ENCODE measurements at regions not wholly inside any gene's neighbourhood (a gene's known extent, or its start where the extent isn't known, plus 50 kb on each side); places are given as distances from the start of the nearest gene placed in this dataset.

DNA sequence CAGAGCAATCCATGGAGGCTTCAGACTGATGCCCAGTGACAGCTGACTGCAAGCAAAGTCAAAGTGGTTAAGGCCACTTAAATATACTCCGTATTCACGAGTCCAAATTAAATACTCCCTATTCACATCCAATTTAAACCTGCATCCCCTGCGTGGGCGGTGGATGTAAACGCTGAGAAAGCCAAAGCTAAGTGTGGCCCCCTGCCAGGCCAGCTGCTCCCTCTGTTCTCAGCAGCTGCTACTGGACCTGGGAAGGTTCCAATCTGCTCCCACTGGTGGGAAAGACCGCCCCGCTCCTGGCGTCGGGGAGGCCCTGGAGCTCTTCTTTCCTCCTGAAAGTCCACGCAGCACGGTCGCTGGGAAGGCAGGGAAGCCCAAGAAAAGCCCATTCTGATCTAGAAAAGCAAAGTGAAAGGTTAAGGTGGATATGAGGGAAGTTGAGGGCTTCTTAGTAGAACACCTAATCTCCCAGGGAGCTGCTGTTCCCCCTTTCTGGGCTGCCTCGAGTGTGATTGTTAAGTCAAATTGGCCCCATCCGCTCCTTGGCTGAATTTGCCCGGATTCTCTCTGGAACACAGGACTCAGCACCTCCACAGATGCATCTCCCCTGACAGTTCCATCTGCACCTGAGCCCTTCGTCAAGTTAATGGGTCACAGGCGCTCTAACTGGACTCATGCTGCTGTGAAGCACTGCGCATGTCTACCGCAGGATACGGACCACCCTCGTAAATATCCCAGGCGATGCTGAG lies 205.5 kb downstream of the USP12 start:
- DNase-seq: no peak

- no peak for DNase-seq
These were observed 204.0 kb upstream of the GPR12 start for GRCh38 chr13:26964278-26965250.

GRCh38 chr13:26962671-26963070 lies 202.1 kb upstream of the GPR12 start:
- no peak for DNase-seq

DNA sequence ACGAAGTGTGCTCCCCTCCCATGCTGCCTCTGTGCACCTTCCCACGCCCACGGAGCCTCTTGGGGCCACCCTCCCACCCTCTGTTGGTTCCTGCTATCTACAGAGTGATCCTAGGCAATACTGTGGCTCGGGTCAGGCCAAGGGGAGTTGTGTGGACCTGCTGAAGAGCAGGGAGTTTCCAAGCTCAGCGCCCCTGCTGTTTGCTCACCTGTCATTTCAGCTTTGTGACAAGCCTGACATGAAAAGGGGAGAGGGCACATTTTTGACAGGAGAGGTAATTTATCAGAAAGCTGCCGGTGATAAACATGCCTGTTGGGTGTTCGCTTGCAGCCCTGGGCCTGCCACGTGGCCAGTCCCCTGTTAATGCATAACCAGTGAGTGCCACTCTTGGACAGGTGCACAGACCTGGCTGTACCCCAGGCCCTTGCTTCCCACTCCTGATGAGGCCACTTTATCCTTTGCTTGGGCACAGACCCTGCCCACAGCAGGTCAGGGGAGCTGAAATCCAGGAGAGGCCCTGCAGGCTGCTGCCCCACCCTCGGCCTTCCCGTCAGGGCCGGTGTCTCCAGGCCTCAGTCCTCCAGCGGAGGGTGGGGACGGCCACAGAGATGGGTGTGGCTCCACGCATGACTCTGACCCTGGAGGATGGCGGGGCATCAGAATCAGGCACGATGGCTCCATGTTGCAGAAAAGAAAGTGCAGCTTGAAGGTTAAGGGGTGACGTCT lies 201.5 kb upstream of the GPR12 start:
- no peak for DNase-seq

- DNase-seq: no peak
These were observed 196.6 kb upstream of the GPR12 start for GRCh38 chr13:26957182-26957581.

DNA sequence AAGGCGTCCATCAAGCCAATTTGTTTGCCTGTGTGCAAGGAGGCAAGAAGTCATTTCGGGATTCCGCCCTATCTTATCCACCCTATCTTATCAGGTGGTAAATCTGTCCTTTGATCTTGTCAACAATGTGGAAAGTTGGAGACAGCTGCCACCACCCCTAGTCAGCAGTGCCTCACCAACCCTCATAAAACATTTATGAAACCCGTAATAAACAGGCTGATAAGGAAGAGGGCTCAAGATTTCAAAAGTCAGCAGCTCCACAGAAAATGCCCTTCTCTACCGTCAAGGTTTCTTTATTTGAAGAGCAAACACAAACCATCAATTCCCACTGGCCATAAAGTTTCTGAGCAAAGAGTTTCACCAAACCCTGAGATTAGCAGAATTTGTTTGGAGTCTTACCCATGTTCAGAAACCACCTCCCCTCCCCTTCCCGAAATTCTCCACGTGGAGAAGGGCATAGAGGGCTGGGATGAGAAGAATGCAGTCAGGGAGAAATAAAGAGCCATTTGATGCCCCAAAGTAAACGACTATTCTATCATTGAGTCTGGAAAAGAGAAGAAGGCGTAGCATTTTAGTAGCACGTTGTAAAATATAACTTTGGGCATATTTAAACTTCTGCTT lies 196.0 kb upstream of the GPR12 start:
- DNase-seq: no peak

- DNase-seq: no peak
These were observed 194.4 kb upstream of the GPR12 start for GRCh38 chr13:26954976-26955375.

DNA sequence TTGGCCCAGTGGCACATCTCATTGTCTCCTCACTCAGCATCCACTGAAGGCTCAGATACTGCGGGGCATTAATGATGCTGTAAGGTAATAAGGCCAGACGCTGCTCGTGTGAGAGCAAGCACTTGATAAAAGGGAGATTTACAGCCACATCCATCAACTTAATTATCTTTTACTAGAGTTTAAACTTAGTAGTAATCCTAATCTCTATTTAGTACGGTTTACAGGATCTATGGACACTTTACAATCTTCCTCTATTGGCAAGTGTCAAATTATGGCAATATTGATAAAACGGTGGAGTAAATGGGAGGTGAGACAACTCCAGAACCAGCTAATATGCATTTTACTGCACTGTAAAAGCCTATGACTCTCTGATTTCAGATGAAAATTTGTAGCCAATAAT lies 192.7 kb upstream of the GPR12 start:
- no peak for DNase-seq

- no peak for DNase-seq
These were observed 192.1 kb upstream of the GPR12 start for GRCh38 chr13:26952551-26953143.

- no peak for DNase-seq
These were observed 191.1 kb upstream of the GPR12 start for GRCh38 chr13:26951581-26952177.

- no peak for DNase-seq
These were observed 190.4 kb upstream of the GPR12 start for GRCh38 chr13:26950968-26951367.

- no peak for DNase-seq
These were observed 190.0 kb upstream of the GPR12 start for GRCh38 chr13:26950546-26950945.

DNA sequence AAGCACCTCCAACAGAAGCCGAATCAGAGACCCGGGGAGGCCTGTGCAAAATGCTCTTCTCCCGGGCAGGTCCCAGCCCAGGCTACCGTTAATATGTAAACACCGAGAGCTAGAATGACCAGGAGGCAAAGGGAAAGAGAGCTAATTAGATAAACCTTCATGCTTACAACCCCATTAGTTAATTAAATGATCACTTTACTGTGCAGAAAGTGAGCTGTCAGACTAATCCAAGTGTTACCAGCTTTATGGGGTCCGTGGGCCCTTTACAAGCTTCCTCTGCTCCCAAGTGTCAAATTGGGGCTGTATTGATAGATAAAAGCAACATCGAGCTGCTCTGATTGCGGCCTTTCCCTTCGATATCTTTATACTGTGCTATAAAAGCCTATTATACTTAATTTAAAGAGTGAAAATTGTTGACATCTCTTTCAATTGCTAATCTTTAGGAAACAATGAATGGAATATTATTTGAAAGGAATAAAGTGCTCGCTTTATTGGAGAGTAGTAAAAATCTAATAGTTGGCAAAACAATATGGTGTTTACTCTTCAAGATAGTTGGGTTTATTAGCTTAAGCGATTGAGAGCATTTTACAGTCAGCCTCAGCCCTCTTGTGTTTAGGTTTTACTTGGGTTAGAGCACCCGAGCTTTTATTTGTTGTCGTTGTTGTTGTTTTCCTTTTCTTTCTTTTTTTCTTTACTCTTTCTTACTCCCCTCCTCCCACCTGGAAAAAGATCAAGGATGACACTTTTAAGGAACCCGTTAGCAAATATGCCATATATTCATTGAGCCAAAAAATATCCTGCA lies 189.3 kb upstream of the GPR12 start:
- no peak for DNase-seq

- DNase-seq: no peak
These were observed 187.8 kb upstream of the GPR12 start for GRCh38 chr13:26948353-26948752.

GRCh38 chr13:26946684-26947343 lies 186.2 kb upstream of the GPR12 start:
- no peak for DNase-seq

DNA sequence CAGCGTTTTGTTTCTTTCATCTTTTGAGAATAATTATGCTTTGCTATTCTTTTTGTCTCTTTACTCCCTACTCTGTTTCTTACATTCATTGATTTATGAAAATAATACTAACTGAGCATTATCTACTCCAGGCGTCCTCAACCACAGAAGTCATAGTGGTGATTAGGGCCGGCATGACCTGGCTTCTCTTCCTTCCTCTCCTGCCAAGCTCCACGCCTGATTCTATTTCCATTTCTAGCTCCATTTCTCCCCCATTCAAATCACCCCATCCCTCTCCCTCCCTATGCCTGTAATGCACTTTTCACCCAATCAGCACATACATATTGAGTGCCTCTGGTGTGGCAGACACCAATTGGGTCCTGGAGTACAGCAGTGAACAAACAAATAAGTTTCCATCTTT lies 183.2 kb upstream of the GPR12 start:
- DNase-seq: no peak

GRCh38 chr13:26942184-26942583 lies 181.6 kb upstream of the GPR12 start:
- no peak for DNase-seq

GRCh38 chr13:26941345-26942174 lies 181.0 kb upstream of the GPR12 start:
- DNase-seq: no peak

DNA sequence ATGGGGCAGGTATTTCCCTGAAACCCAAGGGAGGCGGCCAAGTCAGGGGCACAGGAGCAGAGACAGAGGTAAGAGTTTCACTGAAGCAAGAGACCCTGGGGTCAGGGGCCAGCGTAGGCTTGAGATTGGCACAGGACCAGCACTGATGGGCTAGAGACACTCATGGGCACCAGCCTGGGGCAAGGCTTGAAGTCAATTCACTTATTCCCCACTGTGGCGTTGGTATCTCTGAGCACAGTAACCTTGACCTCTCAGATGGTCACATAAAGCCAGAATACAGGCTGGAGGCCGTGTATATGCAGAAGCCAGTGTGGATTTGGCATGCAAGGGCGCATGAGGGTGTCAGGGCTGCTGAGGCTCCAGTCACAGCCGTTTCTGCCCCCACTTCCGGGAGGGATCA lies 173.5 kb upstream of the GPR12 start:
- DNase-seq: no peak

- no peak for DNase-seq
These were observed 171.9 kb upstream of the GPR12 start for GRCh38 chr13:26932465-26932864.

Measured in central memory CD4-positive, alpha-beta T cell (primary cell).